ENCODE measurements at regions not wholly inside any gene's neighbourhood (a gene's known extent, or its start where the extent isn't known, plus 50 kb on each side); places are given as distances from the start of the nearest gene placed in this dataset.

- no peak for TF ChIP-seq CTCF (conservative IDR thresholded peaks at IDR 0.05 in 1 of 2, IDR thresholded peaks at IDR 0.05 in 1 of 2; ENCODE audit: low read depth in 1 of 2, low read length in 2 of 2)
- TF ChIP-seq EZH2 (IDR thresholded peaks at IDR 0.05; ENCODE audit: low read length, missing control alignments), result no peak
Measured at GRCh38 chr3:166433060-166433459, 595.8 kb upstream of the BCHE start.
